AG09319 (cell line): ENCODE measurements at regions not wholly inside any gene's neighbourhood (a gene's known extent, or its start where the extent isn't known, plus 50 kb on each side); places are given as distances from the start of the nearest gene placed in this dataset.

Source experiments
- DNase-seq: peaks from one replicate; pipeline ENCODE4 v3.0.0-alpha.2; 2010; ENCODE audit warnings: low read depth; ENCODE audit errors: extremely low read depth
- TF ChIP-seq, protein P1 (sequence below): IDR thresholded peaks from 2 replicates; pipeline ENCODE4 v1.5.1; 2011; ENCODE audit warnings: low read depth, mild to moderate bottlenecking, inconsistent platforms, low read length, moderate library complexity

DNA sequence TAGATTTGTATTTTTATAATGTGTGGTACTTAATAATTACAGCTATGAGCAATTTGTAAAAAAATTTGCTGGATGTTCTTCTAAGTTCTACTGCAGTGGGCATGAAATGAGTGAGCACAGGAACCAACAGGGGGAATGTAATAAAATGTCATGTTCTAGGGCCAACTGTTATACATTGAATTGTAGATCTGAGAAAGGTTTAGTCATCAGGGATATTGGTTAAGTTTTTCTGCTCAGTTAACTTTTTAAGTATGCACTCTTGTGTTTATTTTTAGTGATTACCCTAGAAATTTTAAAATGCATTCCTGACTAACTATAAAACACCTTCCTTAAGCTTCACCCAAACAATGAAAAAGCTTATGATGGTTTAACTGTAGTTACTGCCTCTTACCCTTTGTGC is 101.8 kb downstream of the CAND1 start:
- DNase-seq: no peak

GRCh38 chr12:67377021-67377420 is 107.9 kb downstream of the CAND1 start:
- DNase-seq: no peak

More for the DNA sequence above, 101.8 kb downstream of the CAND1 start:
- TF ChIP-seq, protein P1, sequence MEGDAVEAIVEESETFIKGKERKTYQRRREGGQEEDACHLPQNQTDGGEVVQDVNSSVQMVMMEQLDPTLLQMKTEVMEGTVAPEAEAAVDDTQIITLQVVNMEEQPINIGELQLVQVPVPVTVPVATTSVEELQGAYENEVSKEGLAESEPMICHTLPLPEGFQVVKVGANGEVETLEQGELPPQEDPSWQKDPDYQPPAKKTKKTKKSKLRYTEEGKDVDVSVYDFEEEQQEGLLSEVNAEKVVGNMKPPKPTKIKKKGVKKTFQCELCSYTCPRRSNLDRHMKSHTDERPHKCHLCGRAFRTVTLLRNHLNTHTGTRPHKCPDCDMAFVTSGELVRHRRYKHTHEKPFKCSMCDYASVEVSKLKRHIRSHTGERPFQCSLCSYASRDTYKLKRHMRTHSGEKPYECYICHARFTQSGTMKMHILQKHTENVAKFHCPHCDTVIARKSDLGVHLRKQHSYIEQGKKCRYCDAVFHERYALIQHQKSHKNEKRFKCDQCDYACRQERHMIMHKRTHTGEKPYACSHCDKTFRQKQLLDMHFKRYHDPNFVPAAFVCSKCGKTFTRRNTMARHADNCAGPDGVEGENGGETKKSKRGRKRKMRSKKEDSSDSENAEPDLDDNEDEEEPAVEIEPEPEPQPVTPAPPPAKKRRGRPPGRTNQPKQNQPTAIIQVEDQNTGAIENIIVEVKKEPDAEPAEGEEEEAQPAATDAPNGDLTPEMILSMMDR: no peak

GRCh38 chr12:67377541-67377940 is 108.4 kb downstream of the CAND1 start:
- no peak for DNase-seq
- TF ChIP-seq, protein P1: no peak

More at GRCh38 chr12:67377021-67377420, 107.9 kb downstream of the CAND1 start:
- TF ChIP-seq, protein P1: no peak

DNA sequence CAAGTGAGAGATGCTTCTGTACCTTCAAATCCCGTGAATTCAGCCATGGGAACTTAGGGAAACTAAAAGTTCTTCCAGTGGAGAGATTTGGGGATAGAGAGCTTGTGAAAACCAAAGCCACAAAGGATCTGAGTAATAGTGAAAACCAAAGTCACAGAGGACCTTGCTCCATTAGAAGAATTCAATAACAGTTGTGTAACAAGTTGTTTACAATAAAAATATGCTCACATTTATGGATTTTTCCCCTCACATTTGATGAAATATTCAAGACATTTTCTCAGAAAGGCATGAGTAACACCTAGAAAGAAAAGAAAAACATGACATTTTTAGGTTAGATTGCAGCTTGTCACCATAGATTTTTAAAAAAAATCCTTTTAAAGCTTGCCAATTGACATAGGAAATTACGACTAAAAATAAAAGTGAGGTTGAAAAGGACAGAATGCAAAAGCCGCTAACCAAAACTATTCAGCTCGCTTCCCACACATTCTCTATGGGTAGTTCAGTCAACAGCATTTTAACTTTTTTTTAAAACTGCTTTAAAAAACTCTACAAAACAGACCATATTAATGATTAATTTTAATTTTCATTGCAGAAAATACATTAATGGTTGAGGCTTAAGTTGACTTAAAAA is 113.2 kb downstream of the CAND1 start:
- DNase-seq: no peak
- TF ChIP-seq, protein P1: no peak

- TF ChIP-seq, protein P1: no peak
- DNase-seq: no peak
Observed at GRCh38 chr12:67386869-67387565, 117.9 kb downstream of the CAND1 start.

GRCh38 chr12:67388331-67389138 is 119.4 kb downstream of the CAND1 start:
- DNase-seq: no peak
- TF ChIP-seq, protein P1: no peak

DNA sequence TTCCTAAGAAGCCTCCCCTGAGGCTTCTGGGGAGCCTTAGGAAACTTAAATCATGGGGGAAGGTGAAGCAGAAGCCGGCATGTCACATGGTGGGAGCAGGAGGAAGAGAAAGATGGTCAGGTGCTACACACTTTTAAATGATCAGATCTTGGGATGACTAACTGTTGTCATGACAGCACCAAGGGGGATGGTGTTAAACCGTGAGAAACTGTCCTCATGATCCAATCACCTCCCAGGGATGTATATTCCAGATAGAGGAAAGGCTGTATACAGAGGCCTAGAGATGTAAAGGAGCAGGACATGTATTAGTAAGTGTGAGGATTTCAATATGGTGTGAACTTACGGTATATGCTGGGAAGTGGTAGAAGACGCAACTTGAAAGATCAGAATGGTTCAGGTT is 121.1 kb downstream of the CAND1 start:
- DNase-seq: no peak
- TF ChIP-seq, protein P1: no peak
